ENCODE measurements at regions not wholly inside any gene's neighbourhood (a gene's known extent, or its start where the extent isn't known, plus 50 kb on each side); places are given as distances from the start of the nearest gene placed in this dataset.

GRCh38 chr4:33566649-33567048, 2677.7 kb downstream of the ARAP2 start:
- TF ChIP-seq TAF1 (IDR thresholded peaks at IDR 0.05; ENCODE audit: low read depth) (no peak), CREB1 (IDR thresholded peaks at IDR 0.05; ENCODE audit: low read depth) (no peak), YY1 (IDR thresholded peaks at IDR 0.05; ENCODE audit: low read depth) (no peak), EP300 (IDR thresholded peaks at IDR 0.05; ENCODE audit: borderline replicate concordance) (no peak), MAX (IDR thresholded peaks at IDR 0.05) (no peak), REST (IDR thresholded peaks at IDR 0.05; ENCODE audit: low read depth) (no peak), TCF12 (IDR thresholded peaks at IDR 0.05; ENCODE audit: low read depth) (no peak), EGR1 (IDR thresholded peaks at IDR 0.05) (no peak), CEBPB (IDR thresholded peaks at IDR 0.05) (no peak), USF1 (IDR thresholded peaks at IDR 0.05) (no peak)
